ENCODE measurements at regions not wholly inside any gene's neighbourhood (a gene's known extent, or its start where the extent isn't known, plus 50 kb on each side); places are given as distances from the start of the nearest gene placed in this dataset.

DNA sequence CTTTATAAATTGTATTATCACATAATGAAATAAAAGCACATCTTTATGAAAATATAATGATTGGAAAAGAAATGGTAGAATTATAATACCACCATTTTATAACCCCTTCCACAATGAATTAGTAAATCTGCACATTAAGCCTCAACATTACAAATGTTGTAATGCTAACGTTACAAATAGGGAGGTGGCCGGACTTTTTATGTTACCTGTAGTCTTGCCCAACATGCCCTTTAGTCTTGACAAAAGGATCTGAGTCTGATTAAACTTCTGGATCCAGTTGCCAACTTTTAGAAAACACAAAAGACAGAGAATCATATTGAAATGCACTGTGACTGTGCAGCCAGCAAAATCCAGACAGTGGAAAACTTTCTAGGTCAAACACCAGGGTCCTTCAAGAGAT is 617.3 kb downstream of the KCNJ3 start:
- TF ChIP-seq, protein P1, sequence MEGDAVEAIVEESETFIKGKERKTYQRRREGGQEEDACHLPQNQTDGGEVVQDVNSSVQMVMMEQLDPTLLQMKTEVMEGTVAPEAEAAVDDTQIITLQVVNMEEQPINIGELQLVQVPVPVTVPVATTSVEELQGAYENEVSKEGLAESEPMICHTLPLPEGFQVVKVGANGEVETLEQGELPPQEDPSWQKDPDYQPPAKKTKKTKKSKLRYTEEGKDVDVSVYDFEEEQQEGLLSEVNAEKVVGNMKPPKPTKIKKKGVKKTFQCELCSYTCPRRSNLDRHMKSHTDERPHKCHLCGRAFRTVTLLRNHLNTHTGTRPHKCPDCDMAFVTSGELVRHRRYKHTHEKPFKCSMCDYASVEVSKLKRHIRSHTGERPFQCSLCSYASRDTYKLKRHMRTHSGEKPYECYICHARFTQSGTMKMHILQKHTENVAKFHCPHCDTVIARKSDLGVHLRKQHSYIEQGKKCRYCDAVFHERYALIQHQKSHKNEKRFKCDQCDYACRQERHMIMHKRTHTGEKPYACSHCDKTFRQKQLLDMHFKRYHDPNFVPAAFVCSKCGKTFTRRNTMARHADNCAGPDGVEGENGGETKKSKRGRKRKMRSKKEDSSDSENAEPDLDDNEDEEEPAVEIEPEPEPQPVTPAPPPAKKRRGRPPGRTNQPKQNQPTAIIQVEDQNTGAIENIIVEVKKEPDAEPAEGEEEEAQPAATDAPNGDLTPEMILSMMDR (IDR thresholded peaks at IDR 0.05): no peak
- TF ChIP-seq POLR2A (IDR thresholded peaks at IDR 0.05): no peak
- TF ChIP-seq POLR2AphosphoS5 (IDR thresholded peaks at IDR 0.05): no peak
